Ascending aorta (tissue), 2 donors: ENCODE measurements at regions not wholly inside any gene's neighbourhood (a gene's known extent, or its start where the extent isn't known, plus 50 kb on each side); places are given as distances from the start of the nearest gene placed in this dataset.

ENCODE experiments used
- DNase-seq, 2 donors: peaks; one replicate each; pipeline ENCODE4 v3.0.0-alpha.2; 2019; ENCODE audit warnings: low spot score in 2 of 2
- H3K27ac ChIP-seq, 2 donors: fragments of 200-600 bp; sonication (generic); one replicate each; pipeline ENCODE4 v1.5.1; 2016 to 2017; ENCODE audit warnings: mild to moderate bottlenecking in 1 of 2
- H3K27me3 ChIP-seq: fragments of 200-600 bp; sonication (generic); one replicate; pipeline ENCODE4 v1.5.1; 2017
- H3K36me3 ChIP-seq, 2 donors: fragments of 200-600 bp; sonication (generic); one replicate each; pipeline ENCODE4 v1.5.1; 2016
- H3K4me1 ChIP-seq, 2 donors: fragments of 200-600 bp; sonication (generic); one replicate each; pipeline ENCODE4 v1.5.1; 2016 to 2017; ENCODE audit warnings: mild to moderate bottlenecking in 1 of 2
- H3K4me3 ChIP-seq, 2 donors: fragments of 200-600 bp; sonication (generic); one replicate each; pipeline ENCODE4 v1.5.1; 2016 to 2017; ENCODE audit warnings: mild to moderate bottlenecking in 1 of 2
- H3K9me3 ChIP-seq, 2 donors: fragments of 200-600 bp; sonication (generic); one replicate each; pipeline ENCODE4 v1.5.1; 2016
- intact Hi-C: fragments of 100-400 bp; cut with DNase I; formaldehyde crosslinking; loops from one replicate; pipeline ENCODE4 v1.15.1; 2023
- TF ChIP-seq, protein P1 (sequence below), 3 experiments: fragments of 200-600 bp in 2 of 3; fragments of 450-650 bp in 1 of 3; sonication (generic) in 2 of 3; IDR thresholded peaks; one replicate each; pipeline ENCODE4 v1.5.1; 2016 to 2019; ENCODE audit warnings: antibody characterized with exemption in 3 of 3, mild to moderate bottlenecking in 1 of 3, moderate library complexity in 1 of 3

DNA sequence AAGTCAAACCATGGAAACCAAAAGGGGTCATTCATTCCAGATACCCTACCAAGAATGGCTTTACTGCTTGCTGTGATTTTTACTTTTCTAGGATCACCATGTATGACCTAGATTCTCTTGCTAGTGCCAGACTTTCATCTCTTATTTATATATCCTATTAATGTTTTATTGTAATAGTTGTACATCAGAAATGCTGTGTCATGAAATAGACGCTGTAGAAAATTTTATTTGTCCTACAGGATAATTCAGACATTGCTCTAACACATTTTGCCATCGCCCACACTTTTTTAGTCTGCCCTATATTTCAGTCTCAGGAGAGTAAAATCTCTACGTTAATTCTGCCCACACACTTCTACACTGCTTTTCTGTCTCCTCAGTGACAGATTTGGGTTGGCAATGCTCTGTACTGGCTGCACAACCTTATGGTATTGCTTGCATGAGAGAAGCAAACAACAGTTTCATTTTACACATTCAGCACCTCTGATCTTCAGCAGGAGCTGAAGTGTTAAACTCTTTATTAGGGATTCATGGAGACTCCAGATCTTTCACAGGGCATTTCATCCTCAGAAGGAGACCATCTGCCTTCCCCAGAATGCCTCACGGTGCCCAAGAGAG, 871.8 kb upstream of the CHAC2 start:
- no peak for DNase-seq
- TF ChIP-seq, protein P1, sequence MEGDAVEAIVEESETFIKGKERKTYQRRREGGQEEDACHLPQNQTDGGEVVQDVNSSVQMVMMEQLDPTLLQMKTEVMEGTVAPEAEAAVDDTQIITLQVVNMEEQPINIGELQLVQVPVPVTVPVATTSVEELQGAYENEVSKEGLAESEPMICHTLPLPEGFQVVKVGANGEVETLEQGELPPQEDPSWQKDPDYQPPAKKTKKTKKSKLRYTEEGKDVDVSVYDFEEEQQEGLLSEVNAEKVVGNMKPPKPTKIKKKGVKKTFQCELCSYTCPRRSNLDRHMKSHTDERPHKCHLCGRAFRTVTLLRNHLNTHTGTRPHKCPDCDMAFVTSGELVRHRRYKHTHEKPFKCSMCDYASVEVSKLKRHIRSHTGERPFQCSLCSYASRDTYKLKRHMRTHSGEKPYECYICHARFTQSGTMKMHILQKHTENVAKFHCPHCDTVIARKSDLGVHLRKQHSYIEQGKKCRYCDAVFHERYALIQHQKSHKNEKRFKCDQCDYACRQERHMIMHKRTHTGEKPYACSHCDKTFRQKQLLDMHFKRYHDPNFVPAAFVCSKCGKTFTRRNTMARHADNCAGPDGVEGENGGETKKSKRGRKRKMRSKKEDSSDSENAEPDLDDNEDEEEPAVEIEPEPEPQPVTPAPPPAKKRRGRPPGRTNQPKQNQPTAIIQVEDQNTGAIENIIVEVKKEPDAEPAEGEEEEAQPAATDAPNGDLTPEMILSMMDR (IDR thresholded peaks at IDR 0.05) = no peak
- H3K9me3 ChIP-seq = peaks cover 0 to 14% of the 10 kb centered on the region in 2 donors
- intact Hi-C loops = no loop called here
- no peaks in the 10 kb centered on the region for H3K27me3 ChIP-seq
- H3K36me3 ChIP-seq = no peaks in the 10 kb centered on the region
- H3K27ac ChIP-seq = no peak overlapping the region
- no peaks in the 10 kb centered on the region for H3K4me1 ChIP-seq
- no peak overlapping the region for H3K4me3 ChIP-seq

GRCh38 chr2:52886556-52886955, 881.0 kb upstream of the CHAC2 start:
- Histone ChIP-seq H3K4me1 (no peaks in the 10 kb centered on the region), H3K36me3 (no peaks in the 10 kb centered on the region), H3K27ac (no peak overlapping the region), H3K9me3 (no peaks in the 10 kb centered on the region), H3K4me3 (no peak overlapping the region), H3K27me3 (no peaks in the 10 kb centered on the region)
- intact Hi-C loops = no loop called here
- DNase-seq = no peak
- TF ChIP-seq, protein P1 (IDR thresholded peaks at IDR 0.05) = no peak

GRCh38 chr2:52884761-52885352, 882.7 kb upstream of the CHAC2 start:
- no peak overlapping the region for H3K4me3 ChIP-seq
- H3K36me3 ChIP-seq = no peaks in the 10 kb centered on the region
- intact Hi-C loops = no loop called here
- TF ChIP-seq, protein P1 (IDR thresholded peaks at IDR 0.05) = no peak
- no peaks in the 10 kb centered on the region for H3K4me1 ChIP-seq
- no peak for DNase-seq
- H3K27me3 ChIP-seq = no peaks in the 10 kb centered on the region
- H3K27ac ChIP-seq = no peak overlapping the region
- H3K9me3 ChIP-seq = no peaks in the 10 kb centered on the region

- H3K27ac ChIP-seq = no peak overlapping the region
- no peaks in the 10 kb centered on the region for H3K4me1 ChIP-seq
- TF ChIP-seq, protein P1 (IDR thresholded peaks at IDR 0.05) = no peak
- no peak overlapping the region for H3K4me3 ChIP-seq
- intact Hi-C loops = no loop called here
- H3K9me3 ChIP-seq = no peaks in the 10 kb centered on the region
- H3K36me3 ChIP-seq = no peaks in the 10 kb centered on the region
- no peak for DNase-seq
- no peaks in the 10 kb centered on the region for H3K27me3 ChIP-seq
Observed at GRCh38 chr2:52882974-52883373, 884.6 kb upstream of the CHAC2 start.

DNA sequence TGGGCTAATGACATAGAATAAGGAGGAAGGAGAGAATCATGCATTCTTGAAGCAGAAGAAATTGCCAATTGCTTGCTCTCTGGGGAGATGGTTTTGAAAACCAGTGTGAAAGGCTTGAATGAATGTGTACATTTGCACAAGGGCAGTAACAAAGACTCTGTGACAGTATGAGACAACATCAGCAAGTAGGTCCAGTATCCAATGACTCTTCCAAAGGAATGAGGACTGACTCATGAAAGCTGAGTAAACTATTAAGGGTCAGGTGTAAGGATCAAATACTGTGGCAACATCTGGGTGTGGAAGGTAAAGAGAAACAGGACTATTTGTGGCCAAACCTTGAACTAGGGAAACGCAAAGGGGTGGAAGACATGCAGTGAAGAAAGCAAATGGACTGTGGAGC, 886.0 kb upstream of the CHAC2 start:
- TF ChIP-seq, protein P1 (IDR thresholded peaks at IDR 0.05) = no peak
- Histone ChIP-seq H3K27me3 (no peaks in the 10 kb centered on the region), H3K4me1 (no peaks in the 10 kb centered on the region), H3K27ac (no peak overlapping the region), H3K9me3 (no peaks in the 10 kb centered on the region), H3K36me3 (no peaks in the 10 kb centered on the region), H3K4me3 (no peak overlapping the region)
- DNase-seq = no peak
- intact Hi-C loops = no loop called here
